Vagina (tissue), 2 donors: ENCODE measurements at regions not wholly inside any gene's neighbourhood (a gene's known extent, or its start where the extent isn't known, plus 50 kb on each side); places are given as distances from the start of the nearest gene placed in this dataset.

ENCODE experiments used
- DNase-seq, 2 donors: peaks; one replicate each; pipeline ENCODE4 v3.0.0-alpha.2; 2017; ENCODE audit errors: extremely low spot score in 2 of 2
- H3K27ac ChIP-seq: fragments of 200-600 bp; sonication (generic); one replicate; pipeline ENCODE4 v1.5.1; 2019
- H3K27me3 ChIP-seq: fragments of 200-600 bp; sonication (generic); one replicate; pipeline ENCODE4 v1.5.1; 2019
- H3K36me3 ChIP-seq, 2 donors: fragments of 200-600 bp; sonication (generic); one replicate each; pipeline ENCODE4 v1.5.1; 2017 to 2019
- H3K4me1 ChIP-seq: fragments of 200-600 bp; sonication (generic); one replicate; pipeline ENCODE4 v1.5.1; 2019
- H3K4me3 ChIP-seq, 2 donors: fragments of 200-600 bp; sonication (generic); 1 replicate in 1 of 2; 2 replicates in 1 of 2; pipeline ENCODE4 v1.5.1; 2016 to 2019
- H3K9me3 ChIP-seq: fragments of 200-600 bp; sonication (generic); one replicate; pipeline ENCODE4 v1.5.1; 2019
- CTCF ChIP-seq, 3 experiments: fragments of 450-650 bp in 2 of 3; fragments of 200-600 bp in 1 of 3; sonication (generic) in 1 of 3; IDR thresholded peaks; one replicate each; pipeline ENCODE4 v1.5.1; 2017 to 2019; ENCODE audit warnings: antibody characterized with exemption in 3 of 3, mild to moderate bottlenecking in 2 of 3, moderate library complexity in 2 of 3
- POLR2A ChIP-seq, 2 donors: fragments of 450-650 bp; IDR thresholded peaks; one replicate each; pipeline ENCODE4 v1.6.1; 2017; ENCODE audit warnings: antibody characterized with exemption in 2 of 2, mild to moderate bottlenecking in 2 of 2, moderate library complexity in 2 of 2
- POLR2AphosphoS5 ChIP-seq, 2 donors: sonication (generic); formaldehyde crosslinking; IDR thresholded peaks; one replicate each; pipeline ENCODE4 v1.9.0; 2017; ENCODE audit warnings: antibody characterized with exemption in 2 of 2, mild to moderate bottlenecking in 2 of 2, low read depth in 1 of 2; ENCODE audit not compliant: insufficient read depth in 1 of 2
- intact Hi-C: fragments of 100-400 bp; cut with DNase I; formaldehyde crosslinking; loops from one replicate; pipeline ENCODE4 v1.15.1; 2023

GRCh38 chr10:36157486-36157885 lies 515.4 kb upstream of the FZD8 start:
- Histone ChIP-seq H3K27ac (no peak overlapping the region), H3K4me3 (no peak overlapping the region), H3K27me3 (no peaks in the 10 kb centered on the region), H3K9me3 (no peaks in the 10 kb centered on the region), H3K36me3 (no peaks in the 10 kb centered on the region), H3K4me1 (no peaks in the 10 kb centered on the region)
- TF ChIP-seq POLR2AphosphoS5 (IDR thresholded peaks at IDR 0.05; ENCODE audit: insufficient read depth in 1 of 2, low read depth in 1 of 2): no peak
- TF ChIP-seq CTCF (IDR thresholded peaks at IDR 0.05): no peak
- TF ChIP-seq POLR2A (IDR thresholded peaks at IDR 0.05): no peak
- intact Hi-C loops: no loop called here
- DNase-seq: no peak

DNA sequence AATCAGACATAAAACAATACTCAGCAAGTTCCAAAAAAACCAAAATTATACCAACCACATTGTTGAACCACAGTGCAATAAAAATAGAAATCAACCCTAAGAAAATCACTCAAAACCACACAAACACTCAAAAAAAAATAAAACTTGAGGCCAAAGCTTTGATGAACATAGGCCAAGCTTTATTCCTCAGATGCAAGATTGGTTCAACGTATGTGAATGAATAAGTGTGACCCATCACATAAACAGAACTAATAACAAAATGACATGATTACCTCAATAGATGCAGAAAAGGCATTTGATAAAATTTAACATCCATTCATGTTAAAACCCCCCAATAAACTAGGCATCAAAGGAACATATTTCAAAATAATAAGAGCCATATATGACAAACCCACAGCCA lies 506.1 kb upstream of the FZD8 start:
- no peaks in the 10 kb centered on the region for H3K4me1 ChIP-seq
- no peak overlapping the region for H3K4me3 ChIP-seq
- no peaks in the 10 kb centered on the region for H3K9me3 ChIP-seq
- no peaks in the 10 kb centered on the region for H3K27me3 ChIP-seq
- no peak for DNase-seq
- H3K27ac ChIP-seq: no peak overlapping the region
- no peaks in the 10 kb centered on the region for H3K36me3 ChIP-seq
- intact Hi-C loops: no loop called here
- TF ChIP-seq POLR2AphosphoS5 (IDR thresholded peaks at IDR 0.05; ENCODE audit: insufficient read depth in 1 of 2, low read depth in 1 of 2) (no peak), POLR2A (IDR thresholded peaks at IDR 0.05) (no peak), CTCF (IDR thresholded peaks at IDR 0.05) (no peak)

- no peak for DNase-seq
- intact Hi-C loops: no loop called here
- Histone ChIP-seq H3K27me3 (no peaks in the 10 kb centered on the region), H3K4me1 (no peaks in the 10 kb centered on the region), H3K9me3 (no peaks in the 10 kb centered on the region), H3K4me3 (no peak overlapping the region), H3K27ac (no peak overlapping the region), H3K36me3 (no peaks in the 10 kb centered on the region)
- TF ChIP-seq POLR2AphosphoS5 (IDR thresholded peaks at IDR 0.05; ENCODE audit: insufficient read depth in 1 of 2, low read depth in 1 of 2): no peak
- TF ChIP-seq CTCF (IDR thresholded peaks at IDR 0.05): no peak
- no peak for TF ChIP-seq POLR2A (IDR thresholded peaks at IDR 0.05)
Observed at GRCh38 chr10:36147529-36147928, 505.4 kb upstream of the FZD8 start.

- no peak for DNase-seq
- Histone ChIP-seq H3K36me3 (no peaks in the 10 kb centered on the region), H3K4me3 (no peak overlapping the region), H3K27me3 (no peaks in the 10 kb centered on the region), H3K9me3 (no peaks in the 10 kb centered on the region), H3K27ac (no peak overlapping the region), H3K4me1 (no peaks in the 10 kb centered on the region)
- intact Hi-C loops: no loop called here
- TF ChIP-seq CTCF (IDR thresholded peaks at IDR 0.05): no peak
- no peak for TF ChIP-seq POLR2A (IDR thresholded peaks at IDR 0.05)
- TF ChIP-seq POLR2AphosphoS5 (IDR thresholded peaks at IDR 0.05; ENCODE audit: insufficient read depth in 1 of 2, low read depth in 1 of 2): no peak
Observed at GRCh38 chr10:36141856-36142560, 499.9 kb upstream of the FZD8 start.

- TF ChIP-seq CTCF (IDR thresholded peaks at IDR 0.05): no peak
- TF ChIP-seq POLR2A (IDR thresholded peaks at IDR 0.05): no peak
- no peak for TF ChIP-seq POLR2AphosphoS5 (IDR thresholded peaks at IDR 0.05; ENCODE audit: insufficient read depth in 1 of 2, low read depth in 1 of 2)
- Histone ChIP-seq H3K27me3 (no peaks in the 10 kb centered on the region), H3K36me3 (no peaks in the 10 kb centered on the region), H3K27ac (no peak overlapping the region), H3K9me3 (no peaks in the 10 kb centered on the region), H3K4me3 (no peak overlapping the region), H3K4me1 (no peaks in the 10 kb centered on the region)
- intact Hi-C loops: no loop called here
- no peak for DNase-seq
Observed at GRCh38 chr10:36129051-36129450, 487.0 kb upstream of the FZD8 start.
